ENCODE measurements at regions not wholly inside any gene's neighbourhood (a gene's known extent, or its start where the extent isn't known, plus 50 kb on each side); places are given as distances from the start of the nearest gene placed in this dataset.

DNA sequence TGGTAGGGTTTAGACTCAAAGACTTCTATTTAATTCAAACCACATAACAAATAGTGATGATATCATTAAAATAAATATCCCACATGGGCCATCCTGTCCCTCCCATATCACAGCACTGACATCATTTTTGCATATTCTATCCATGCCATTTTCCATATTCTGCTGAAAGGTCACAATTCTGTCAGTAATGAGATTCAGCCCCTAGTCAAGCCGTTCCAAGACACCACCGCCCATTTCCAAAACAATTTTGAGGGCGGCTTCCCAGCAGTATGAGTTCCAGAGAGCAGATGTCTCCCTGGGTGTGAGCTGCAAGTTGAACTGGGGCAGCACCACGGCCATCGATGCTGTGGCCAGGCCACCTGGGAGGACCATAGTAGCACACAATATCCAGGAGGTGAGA lies 65.1 kb upstream of the PLEKHG1 start:
- TF ChIP-seq, protein P1, sequence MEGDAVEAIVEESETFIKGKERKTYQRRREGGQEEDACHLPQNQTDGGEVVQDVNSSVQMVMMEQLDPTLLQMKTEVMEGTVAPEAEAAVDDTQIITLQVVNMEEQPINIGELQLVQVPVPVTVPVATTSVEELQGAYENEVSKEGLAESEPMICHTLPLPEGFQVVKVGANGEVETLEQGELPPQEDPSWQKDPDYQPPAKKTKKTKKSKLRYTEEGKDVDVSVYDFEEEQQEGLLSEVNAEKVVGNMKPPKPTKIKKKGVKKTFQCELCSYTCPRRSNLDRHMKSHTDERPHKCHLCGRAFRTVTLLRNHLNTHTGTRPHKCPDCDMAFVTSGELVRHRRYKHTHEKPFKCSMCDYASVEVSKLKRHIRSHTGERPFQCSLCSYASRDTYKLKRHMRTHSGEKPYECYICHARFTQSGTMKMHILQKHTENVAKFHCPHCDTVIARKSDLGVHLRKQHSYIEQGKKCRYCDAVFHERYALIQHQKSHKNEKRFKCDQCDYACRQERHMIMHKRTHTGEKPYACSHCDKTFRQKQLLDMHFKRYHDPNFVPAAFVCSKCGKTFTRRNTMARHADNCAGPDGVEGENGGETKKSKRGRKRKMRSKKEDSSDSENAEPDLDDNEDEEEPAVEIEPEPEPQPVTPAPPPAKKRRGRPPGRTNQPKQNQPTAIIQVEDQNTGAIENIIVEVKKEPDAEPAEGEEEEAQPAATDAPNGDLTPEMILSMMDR (optimal IDR thresholded peaks at IDR 0.05 in 1 of 3, IDR thresholded peaks at IDR 0.05 in 1 of 3, conservative IDR thresholded peaks at IDR 0.05 in 1 of 3; ENCODE audit: extremely low read depth in 1 of 3, insufficient read depth in 2 of 3, low read length in 3 of 3), result no peak
- no peak for TF ChIP-seq EZH2 (IDR thresholded peaks at IDR 0.05; ENCODE audit: low read length)

All from keratinocyte (primary cell).